SH-SY5Y (cell line): ENCODE measurements at regions not wholly inside any gene's neighbourhood (a gene's known extent, or its start where the extent isn't known, plus 50 kb on each side); places are given as distances from the start of the nearest gene placed in this dataset.

Source experiments
- GATA2 ChIP-seq: IDR thresholded peaks from 2 replicates; pipeline ENCODE4 v1.6.1; 2011; ENCODE audit warnings: mild to moderate bottlenecking, low read depth, low read length
- GATA3 ChIP-seq: IDR thresholded peaks from 2 replicates; pipeline ENCODE4 v1.6.1; 2011; ENCODE audit warnings: low read depth, mild to moderate bottlenecking, low read length, moderate library complexity

DNA sequence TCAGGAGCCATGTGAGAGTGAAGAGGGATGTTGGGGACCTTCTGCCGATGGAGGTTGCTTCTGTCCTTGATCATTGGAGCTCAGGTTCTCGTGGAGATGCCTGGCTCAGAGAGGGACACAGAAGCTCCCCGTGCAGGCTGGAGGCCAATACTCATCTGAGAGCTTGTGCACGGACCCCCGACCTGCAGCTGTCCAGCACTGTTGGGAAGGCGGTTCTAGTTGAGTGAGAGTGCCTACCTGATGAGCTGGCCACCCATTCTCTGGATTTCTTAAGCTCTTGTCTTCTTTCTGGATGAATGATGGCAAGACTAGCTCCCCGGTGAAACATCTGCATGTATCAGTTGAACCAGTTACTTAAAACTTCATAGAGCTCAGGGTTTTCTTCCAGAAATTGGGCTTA, 247.6 kb upstream of the MKI67 start:
- TF ChIP-seq GATA2 (no peak), GATA3 (no peak)
